H1 (cell line): ENCODE measurements at regions not wholly inside any gene's neighbourhood (a gene's known extent, or its start where the extent isn't known, plus 50 kb on each side); places are given as distances from the start of the nearest gene placed in this dataset.

Source experiments
- CTCF ChIA-PET: fragments of 300-600 bp; sonication (Branson Sonifier 250); formaldehyde crosslinking; loops from one replicate; lab custom pipeline; 2021; ENCODE audit not compliant: partially characterized antibody; lab: Charles Lee
- POLR2A ChIA-PET: fragments of 300-600 bp; sonication (Branson Sonifier 250); formaldehyde crosslinking; loops from one replicate; lab custom pipeline; 2021; ENCODE audit warnings: inconsistent platforms; ENCODE audit not compliant: partially characterized antibody; lab: Charles Lee
- DNase-seq, 2 experiments: peaks; one replicate each; pipeline versions ENCODE4 v3.0.0 to v3.0.0-alpha.2; 2010 to 2022; ENCODE audit warnings: low spot score in 2 of 2, low read depth in 1 of 2, mixed read lengths in 1 of 2
- FAIRE-seq: peaks from 2 replicates; lab custom pipeline; 2011; peaks lifted over from hg19 to GRCh38; lab: Jason Lieb, UNC
- H2AFZ ChIP-seq: 2 replicates; pipeline ENCODE4 v1.8.1; 2012; ENCODE audit warnings: low read length, inconsistent platforms
- H2AK5ac ChIP-seq: 2 replicates; pipeline ENCODE4 v1.6.1; 2013; ENCODE audit warnings: low read depth, low read length
- H2BK120ac ChIP-seq: replicated peaks from 2 replicates; pipeline ENCODE3; 2013; ENCODE audit warnings: low read depth, low read length, inconsistent platforms
- H2BK12ac ChIP-seq: 2 replicates; pipeline ENCODE4 v1.6.1; 2013; ENCODE audit warnings: low read depth, low read length
- H2BK15ac ChIP-seq: 2 replicates; pipeline ENCODE4 v1.6.1; 2013; ENCODE audit warnings: low read length
- H2BK20ac ChIP-seq: 2 replicates; pipeline ENCODE4 v1.6.1; 2013; ENCODE audit warnings: low read length
- H2BK5ac ChIP-seq: 2 replicates; pipeline ENCODE4 v1.6.1; 2013; ENCODE audit warnings: low read depth, low read length
- H3K14ac ChIP-seq: 2 replicates; pipeline ENCODE4 v1.6.1; 2013; ENCODE audit warnings: inconsistent platforms; ENCODE audit not compliant: insufficient read length
- H3K18ac ChIP-seq: 2 replicates; pipeline ENCODE4 v1.6.1; 2013; ENCODE audit warnings: low read length; ENCODE audit errors: extremely low read depth
- H3K23ac ChIP-seq: 2 replicates; pipeline ENCODE4 v1.6.1; 2013; ENCODE audit warnings: inconsistent platforms; ENCODE audit not compliant: insufficient read length
- H3K23me2 ChIP-seq: 2 replicates; pipeline ENCODE4 v1.6.1; 2013; ENCODE audit warnings: low read depth, low read length
- H3K27ac ChIP-seq: 2 replicates; pipeline ENCODE4 v1.6.1; 2011; ENCODE audit warnings: low read depth, low read length, inconsistent platforms
- H3K27me3 ChIP-seq, 4 experiments: replicated peaks in 1 of 4; 1 replicate in 1 of 4; 2 replicates in 3 of 4; pipeline versions ENCODE4 v1.6.1 to v1.8.1; 2011 to 2013; ENCODE audit warnings: low read length in 3 of 4, mild to moderate bottlenecking in 3 of 4, inconsistent platforms in 2 of 4, mixed read lengths in 2 of 4, moderate library complexity in 1 of 4; ENCODE audit not compliant: control insufficient read depth in 3 of 4, insufficient read depth in 3 of 4; ENCODE audit errors: extremely low read depth in 1 of 4
- H3K36me3 ChIP-seq, 4 experiments: 2 replicates each; pipeline versions ENCODE4 v1.6.1 to v1.8.1; 2011 to 2013; ENCODE audit warnings: mild to moderate bottlenecking in 4 of 4, low read length in 3 of 4, moderate library complexity in 2 of 4, control low read depth in 1 of 4, inconsistent platforms in 1 of 4; ENCODE audit not compliant: insufficient read depth in 4 of 4, control insufficient read depth in 2 of 4
- H3K4ac ChIP-seq: replicated peaks from 2 replicates; pipeline ENCODE3; 2013; ENCODE audit warnings: low read length, low read depth, mixed read lengths, inconsistent platforms; ENCODE audit not compliant: insufficient read length
- H3K4me1 ChIP-seq, 4 experiments: replicated peaks in 1 of 4; 1 replicate in 1 of 4; 2 replicates in 3 of 4; pipeline versions ENCODE4 v1.6.1 to v1.8.1; 2011 to 2013; ENCODE audit warnings: low read length in 3 of 4, inconsistent platforms in 2 of 4, mixed read lengths in 1 of 4; ENCODE audit not compliant: insufficient read depth in 4 of 4, control insufficient read depth in 3 of 4
- H3K4me2 ChIP-seq, 2 experiments: 2 replicates each; pipeline versions ENCODE4 v1.6.1 to v1.8.1; 2011 to 2013; ENCODE audit warnings: low read depth in 2 of 2, low read length in 2 of 2, control low read depth in 1 of 2, inconsistent platforms in 1 of 2, mild to moderate bottlenecking in 1 of 2; ENCODE audit not compliant: insufficient read depth in 1 of 2
- H3K4me3 ChIP-seq, 4 experiments: fragments of 200-600, 300-600 bp in 1 of 4; sonication (generic), shearing (Covaris generic), sonication (Bioruptor Twin) in 1 of 4; 2 replicates each; pipeline versions ENCODE4 v1.5.1 to v1.8.1; 2011 to 2016; ENCODE audit warnings: low read length in 4 of 4, low read depth in 3 of 4, control low read depth in 2 of 4, inconsistent platforms in 2 of 4, mild to moderate bottlenecking in 2 of 4, mixed read lengths in 1 of 4, moderate library complexity in 1 of 4; ENCODE audit not compliant: insufficient read depth in 2 of 4; ENCODE audit errors: extremely low read depth in 1 of 4
- H3K56ac ChIP-seq: replicated peaks from 2 replicates; pipeline ENCODE3; 2013; ENCODE audit warnings: low read depth, mild to moderate bottlenecking, mixed read lengths, low read length, inconsistent platforms; ENCODE audit not compliant: insufficient read length
- H3K79me1 ChIP-seq: 2 replicates; pipeline ENCODE4 v1.6.1; 2013; ENCODE audit warnings: low read depth, low read length, control low read depth
- H3K79me2 ChIP-seq, 2 experiments: 2 replicates each; pipeline versions ENCODE4 v1.6.1 to v1.8.1; 2012 to 2013; ENCODE audit warnings: low read length in 2 of 2, mild to moderate bottlenecking in 2 of 2, inconsistent platforms in 1 of 2; ENCODE audit not compliant: insufficient read depth in 2 of 2, control insufficient read depth in 1 of 2
- H3K9ac ChIP-seq, 4 experiments: replicated peaks in 1 of 4; 1 replicate in 1 of 4; 2 replicates in 3 of 4; pipeline versions ENCODE4 v1.6.1 to v1.8.1; 2011 to 2013; ENCODE audit warnings: low read depth in 3 of 4, low read length in 3 of 4, control low read depth in 2 of 4, mild to moderate bottlenecking in 2 of 4, moderate library complexity in 2 of 4, inconsistent platforms in 1 of 4; ENCODE audit errors: extremely low read depth in 1 of 4
- H3K9me3 ChIP-seq, 2 experiments: 2 replicates each; pipeline versions ENCODE4 v1.6.1 to v1.8.1; 2012 to 2013; ENCODE audit warnings: mild to moderate bottlenecking in 2 of 2, moderate library complexity in 2 of 2, control low read depth in 1 of 2, inconsistent platforms in 1 of 2, low read depth in 1 of 2, low read length in 1 of 2, mixed read lengths in 1 of 2; ENCODE audit not compliant: insufficient read depth in 2 of 2
- H4K20me1 ChIP-seq, 2 experiments: replicated peaks in 1 of 2; 2 replicates each; pipeline versions ENCODE3 to v1.8.1; 2011 to 2013; ENCODE audit warnings: inconsistent platforms in 2 of 2, low read length in 2 of 2, mild to moderate bottlenecking in 1 of 2; ENCODE audit not compliant: insufficient read depth in 2 of 2, control insufficient read depth in 1 of 2
- H4K5ac ChIP-seq: 2 replicates; pipeline ENCODE4 v1.6.1; 2013; ENCODE audit warnings: low read length, low read depth, mixed read lengths, inconsistent platforms; ENCODE audit not compliant: insufficient read length
- H4K8ac ChIP-seq: 2 replicates; pipeline ENCODE4 v1.8.0; 2013; ENCODE audit warnings: mild to moderate bottlenecking, moderate library complexity, low read length, inconsistent platforms; ENCODE audit not compliant: insufficient read depth; ENCODE audit errors: extremely low read depth
- H4K91ac ChIP-seq: replicated peaks from 2 replicates; pipeline ENCODE3; 2013; ENCODE audit warnings: low read length, mixed read lengths, inconsistent platforms; ENCODE audit not compliant: insufficient read length
- CBX8 ChIP-seq: fragments of 300-800, 300-1000 bp; sonication (generic); IDR thresholded peaks from 2 replicates; pipeline ENCODE4 v1.7.1; 2016; ENCODE audit warnings: low read depth, low read length, borderline replicate concordance
- CTCF ChIP-seq, 3 experiments: IDR thresholded peaks; 1 replicate in 2 of 3; 2 replicates in 1 of 3; pipeline versions ENCODE4 v1.5.1 to v1.6.1; 2011; ENCODE audit warnings: low read length in 3 of 3, mild to moderate bottlenecking in 3 of 3, inconsistent platforms in 2 of 3, low read depth in 1 of 3, moderate library complexity in 1 of 3; ENCODE audit not compliant: insufficient read depth in 1 of 3; ENCODE audit errors: control extremely low read depth in 1 of 3
- KDM4A ChIP-seq: IDR thresholded peaks from one replicate; pipeline ENCODE4 v1.7.1; 2012; ENCODE audit warnings: low read depth, mild to moderate bottlenecking, moderate library complexity, low read length, inconsistent platforms; ENCODE audit not compliant: severe bottlenecking
- KDM5A ChIP-seq: fragments of 200-600 bp; IDR thresholded peaks from 2 replicates; pipeline ENCODE4 v1.7.1; 2012; ENCODE audit warnings: mild to moderate bottlenecking, low read length, inconsistent platforms, mixed read lengths
- SP1 ChIP-seq: IDR thresholded peaks from 2 replicates; pipeline ENCODE4 v1.6.1; 2011; ENCODE audit warnings: low read depth, low read length
- SUZ12 ChIP-seq: fragments of 200-600 bp; sonication (generic); IDR thresholded peaks from 2 replicates; pipeline ENCODE4 v1.6.1; 2012; ENCODE audit warnings: mild to moderate bottlenecking, inconsistent platforms, low read length, moderate library complexity, mixed read lengths
- WGBS, 2 experiments: shearing (Covaris generic) in 1 of 2; methylation state at CpG; one replicate each; pipeline versions ENCODE4 v1.1.6 to v1.1.7; 2013 to 2015; ENCODE audit warnings: low lambda C conversion rate in 2 of 2, mixed read lengths in 2 of 2, inconsistent platforms in 1 of 2, low coverage in 1 of 2, missing lambda C conversion rate in 1 of 2; ENCODE audit not compliant: insufficient replicate concordance in 2 of 2, insufficient coverage in 1 of 2, insufficient read length in 1 of 2; ENCODE audit errors: extremely low coverage in 1 of 2, missing lambda C conversion rate in 1 of 2; 5-methylcytosine and 5-hydroxymethylcytosine counted together
- TF ChIP-seq, protein P1 (sequence below): IDR thresholded peaks from 2 replicates; pipeline ENCODE4 v1.6.1; 2011; ENCODE audit warnings: low read length, improper control_type of control experiment

- 89% methylated on average over 39 of the region's 39 CpGs; no CpG with 5 or more reads in 1 of the 2 experiments for WGBS, 2 experiments
- Histone ChIP-seq H2AK5ac (no peak overlapping the region), H3K4ac (peak overlapping the region; percentile 82), H3K23me2 (no peaks in the 10 kb centered on the region), H3K27ac (no peak overlapping the region), H4K5ac (no peak overlapping the region), H3K14ac (no peak overlapping the region), H3K56ac (no peak overlapping the region), H3K9me3 (peaks cover 0 to 5% of the 10 kb centered on the region in 2 experiments; a peak in 1 of 4 replicates), H3K36me3 (no peaks in the 10 kb centered on the region), H2BK15ac (peak overlapping the region; percentile 72; the same call in 1 of the 2 replicates), H3K27me3 (no peaks in the 10 kb centered on the region), H4K91ac (no peak overlapping the region), H2BK20ac (no peak overlapping the region; the same call in 1 of the 2 replicates), H3K4me1 (peaks cover 2 to 8% (median 5%) of the 10 kb centered on the region in 4 experiments; a peak in 5 of 7 replicates), H3K4me2 (no peak overlapping the region), H4K8ac (no peak overlapping the region; the same call in 1 of the 2 replicates), H3K9ac (no peak overlapping the region; a peak in 1 of 7 replicates), H3K79me1 (no peaks in the 10 kb centered on the region), H4K20me1 (no peaks in the 10 kb centered on the region), H3K4me3 (no peak overlapping the region), H3K79me2 (no peaks in the 10 kb centered on the region), H2BK120ac (no peak overlapping the region), H2BK12ac (peak overlapping the region; percentile 35; the same call in 1 of the 2 replicates), H3K23ac (no peak overlapping the region), H3K18ac (peak overlapping the region; percentile 71; the same call in 1 of the 2 replicates), H2BK5ac (0 out of 2 replicates have a peak overlapping the region, but pooled peaks have one; percentile 39), H2AFZ (no peak overlapping the region)
- DNase-seq (peak in 1 of 2 experiments; percentile 46), FAIRE-seq (no peak)
- CTCF ChIA-PET = no interaction called here
- POLR2A ChIA-PET = interaction anchor here (1.4 kb wide), 1 partner anchor 21 kb away, joined by 8 read pairs; no protein-coding TSS in a partner anchor
- no peak for TF ChIP-seq SP1
- TF ChIP-seq CTCF (IDR thresholded peaks at IDR 0.05; ENCODE audit: control extremely low read depth in 1 of 3, insufficient read depth in 1 of 3, low read depth in 1 of 3, low read length in 3 of 3) = no peak
- TF ChIP-seq KDM4A = no peak
- no peak for TF ChIP-seq KDM5A
- TF ChIP-seq, protein P1, sequence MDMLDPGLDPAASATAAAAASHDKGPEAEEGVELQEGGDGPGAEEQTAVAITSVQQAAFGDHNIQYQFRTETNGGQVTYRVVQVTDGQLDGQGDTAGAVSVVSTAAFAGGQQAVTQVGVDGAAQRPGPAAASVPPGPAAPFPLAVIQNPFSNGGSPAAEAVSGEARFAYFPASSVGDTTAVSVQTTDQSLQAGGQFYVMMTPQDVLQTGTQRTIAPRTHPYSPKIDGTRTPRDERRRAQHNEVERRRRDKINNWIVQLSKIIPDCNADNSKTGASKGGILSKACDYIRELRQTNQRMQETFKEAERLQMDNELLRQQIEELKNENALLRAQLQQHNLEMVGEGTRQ = no peak
- no peak for TF ChIP-seq SUZ12
- no peak for TF ChIP-seq CBX8
Observed at GRCh38 chr6:167420858-167421766, 96.2 kb downstream of the TTLL2 start.
